Hepatocyte (in vitro differentiated cells): ENCODE measurements at regions not wholly inside any gene's neighbourhood (a gene's known extent, or its start where the extent isn't known, plus 50 kb on each side); places are given as distances from the start of the nearest gene placed in this dataset.

Source experiments
- CTCF ChIP-seq: fragments of 200-600 bp; sonication (generic); IDR thresholded peaks from 2 replicates; pipeline ENCODE4 v1.5.1; 2016; ENCODE audit warnings: antibody characterized with exemption, mild to moderate bottlenecking; ENCODE audit not compliant: poor library complexity
- EZH2phosphoT487 ChIP-seq: fragments of 200-600 bp; sonication (generic); IDR thresholded peaks from one replicate; pipeline ENCODE4 v1.6.1; 2018; ENCODE audit warnings: antibody characterized with exemption, mild to moderate bottlenecking, low read depth, moderate library complexity; ENCODE audit not compliant: unreplicated experiment, severe bottlenecking

- TF ChIP-seq CTCF (no peak), EZH2phosphoT487 (no peak)
These were observed 290.6 kb upstream of the IRX4 start for GRCh38 chr5:2173151-2173834.
